Retinal pigment epithelial cell (primary cell): ENCODE measurements at regions not wholly inside any gene's neighbourhood (a gene's known extent, or its start where the extent isn't known, plus 50 kb on each side); places are given as distances from the start of the nearest gene placed in this dataset.

Experiments used
- DNase-seq: peaks from one replicate; pipeline ENCODE4 v3.0.0-alpha.2; 2010; ENCODE audit warnings: low read depth
- H3K4me3 ChIP-seq: 2 replicates; pipeline ENCODE4 v1.5.1; 2011; ENCODE audit warnings: mild to moderate bottlenecking, low read length, control low read depth, moderate library complexity
- CTCF ChIP-seq: conservative IDR thresholded peaks from 2 replicates; pipeline ENCODE4 v1.5.1; 2011; ENCODE audit warnings: low read depth, low read length, control low read depth, inconsistent platforms

GRCh38 chr12:131457028-131457310, 253.9 kb upstream of the SFSWAP start:
- TF ChIP-seq CTCF: no peak
- DNase-seq: no peak

GRCh38 chr12:131457331-131458047, 253.4 kb upstream of the SFSWAP start:
- TF ChIP-seq CTCF: no peak
- DNase-seq: no peak

More at GRCh38 chr12:131457028-131457310, 253.9 kb upstream of the SFSWAP start:
- H3K4me3 ChIP-seq: no peak overlapping the region

GRCh38 chr12:131458048-131458374, 252.9 kb upstream of the SFSWAP start:
- no peak for DNase-seq
- no peak overlapping the region for H3K4me3 ChIP-seq
- no peak for TF ChIP-seq CTCF

More at GRCh38 chr12:131457331-131458047, 253.4 kb upstream of the SFSWAP start:
- H3K4me3 ChIP-seq: no peak overlapping the region

GRCh38 chr12:131458931-131459772, 251.7 kb upstream of the SFSWAP start:
- no peak for TF ChIP-seq CTCF
- H3K4me3 ChIP-seq: no peak overlapping the region
- DNase-seq: no peak

- no peak overlapping the region for H3K4me3 ChIP-seq
- no peak for DNase-seq
- no peak for TF ChIP-seq CTCF
Observed at GRCh38 chr12:131459773-131460365, 251.0 kb upstream of the SFSWAP start.

GRCh38 chr12:131460520-131460919, 250.4 kb upstream of the SFSWAP start:
- TF ChIP-seq CTCF: no peak
- H3K4me3 ChIP-seq: no peak overlapping the region
- no peak for DNase-seq
